ENCODE measurements at regions not wholly inside any gene's neighbourhood (a gene's known extent, or its start where the extent isn't known, plus 50 kb on each side); places are given as distances from the start of the nearest gene placed in this dataset.

DNA sequence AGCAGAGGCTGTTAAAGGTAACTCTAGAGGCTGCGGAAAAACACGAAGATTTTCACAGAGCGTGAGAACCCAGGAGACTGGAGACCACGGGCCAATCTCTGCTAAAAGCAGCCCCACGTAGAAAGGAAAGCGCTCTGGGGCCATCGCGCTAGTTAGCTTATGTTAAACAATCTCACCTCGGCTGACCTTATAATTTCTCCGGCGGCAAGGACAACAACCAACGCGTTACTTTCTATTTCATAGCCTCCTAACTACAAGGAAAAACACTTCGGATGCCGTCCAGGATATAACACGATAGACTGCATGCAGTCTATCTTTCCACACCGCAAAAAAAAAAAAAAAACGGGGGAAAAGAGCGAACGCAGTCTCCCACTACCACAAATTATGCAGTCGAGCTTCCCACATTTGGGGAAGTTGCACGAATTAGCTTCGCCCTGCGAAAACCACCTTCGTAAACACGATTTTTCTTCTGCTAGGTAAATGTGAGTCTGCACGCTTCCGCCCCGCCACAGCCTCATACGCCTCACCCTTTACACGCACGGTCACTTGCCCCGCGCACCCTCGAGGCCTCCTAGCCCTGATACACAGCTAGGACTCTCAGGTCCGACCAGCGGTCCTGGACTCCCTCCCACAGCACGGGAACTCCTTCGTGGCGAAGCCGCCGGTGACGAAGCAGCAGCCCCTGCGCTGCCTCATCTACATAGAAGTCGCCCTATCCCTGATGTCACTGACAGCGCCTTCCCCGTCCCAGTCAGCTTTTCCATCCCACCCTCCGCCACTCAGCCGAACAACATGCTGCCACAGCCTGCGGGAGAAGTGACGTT lies 87.8 kb downstream of the PRKAB2 start (continued):
- TF ChIP-seq, protein P1, sequence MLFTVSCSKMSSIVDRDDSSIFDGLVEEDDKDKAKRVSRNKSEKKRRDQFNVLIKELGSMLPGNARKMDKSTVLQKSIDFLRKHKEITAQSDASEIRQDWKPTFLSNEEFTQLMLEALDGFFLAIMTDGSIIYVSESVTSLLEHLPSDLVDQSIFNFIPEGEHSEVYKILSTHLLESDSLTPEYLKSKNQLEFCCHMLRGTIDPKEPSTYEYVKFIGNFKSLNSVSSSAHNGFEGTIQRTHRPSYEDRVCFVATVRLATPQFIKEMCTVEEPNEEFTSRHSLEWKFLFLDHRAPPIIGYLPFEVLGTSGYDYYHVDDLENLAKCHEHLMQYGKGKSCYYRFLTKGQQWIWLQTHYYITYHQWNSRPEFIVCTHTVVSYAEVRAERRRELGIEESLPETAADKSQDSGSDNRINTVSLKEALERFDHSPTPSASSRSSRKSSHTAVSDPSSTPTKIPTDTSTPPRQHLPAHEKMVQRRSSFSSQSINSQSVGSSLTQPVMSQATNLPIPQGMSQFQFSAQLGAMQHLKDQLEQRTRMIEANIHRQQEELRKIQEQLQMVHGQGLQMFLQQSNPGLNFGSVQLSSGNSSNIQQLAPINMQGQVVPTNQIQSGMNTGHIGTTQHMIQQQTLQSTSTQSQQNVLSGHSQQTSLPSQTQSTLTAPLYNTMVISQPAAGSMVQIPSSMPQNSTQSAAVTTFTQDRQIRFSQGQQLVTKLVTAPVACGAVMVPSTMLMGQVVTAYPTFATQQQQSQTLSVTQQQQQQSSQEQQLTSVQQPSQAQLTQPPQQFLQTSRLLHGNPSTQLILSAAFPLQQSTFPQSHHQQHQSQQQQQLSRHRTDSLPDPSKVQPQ (CRISPR knock-in tag; IDR thresholded peaks at IDR 0.05; ENCODE audit: borderline replicate concordance), result no peak
- TF ChIP-seq ZBTB7A (IDR thresholded peaks at IDR 0.05; ENCODE audit: borderline replicate concordance, control insufficient read depth, low read depth, low read length) (peak; percentile 81), HDAC2 (IDR thresholded peaks at IDR 0.05) (no peak), KLF10 (CRISPR knock-in tag; IDR thresholded peaks at IDR 0.05) (peak; percentile 90; the same call in 1 of the 2 replicates), ZNF124 (CRISPR knock-in tag; IDR thresholded peaks at IDR 0.05) (no peak), ZNF830 (CRISPR knock-in tag; IDR thresholded peaks at IDR 0.05) (no peak), ZNF717 (CRISPR knock-in tag; IDR thresholded peaks at IDR 0.05) (peak; percentile 95), NR3C1 (CRISPR knock-in tag; IDR thresholded peaks at IDR 0.05) (no peak), PPARD (CRISPR knock-in tag; IDR thresholded peaks at IDR 0.05) (no peak; the same call in 1 of the 2 replicates), SIN3A (IDR thresholded peaks at IDR 0.05; ENCODE audit: borderline replicate concordance in 2 of 2, control insufficient read depth in 1 of 2, low read depth in 2 of 2, low read length in 2 of 2) (peak; percentile 82 to 99; a peak in 3 of 4 replicates), PHTF2 (CRISPR knock-in tag; IDR thresholded peaks at IDR 0.05) (no peak), ZNF316 (IDR thresholded peaks at IDR 0.05) (peak; percentile 99), ZNF696 (CRISPR knock-in tag; conservative IDR thresholded peaks at IDR 0.05) (peak; percentile 89), U2AF2 (optimal IDR thresholded peaks at IDR 0.05; ENCODE audit: low read depth, low read length) (no peak), C11orf30 (IDR thresholded peaks at IDR 0.05; ENCODE audit: low read depth) (peak; percentile 85), ZNF311 (CRISPR knock-in tag; IDR thresholded peaks at IDR 0.05) (no peak), ZNF41 (CRISPR knock-in tag; conservative IDR thresholded peaks at IDR 0.05) (peak; percentile 64), EZH2 (IDR thresholded peaks at IDR 0.05; ENCODE audit: borderline replicate concordance, low read depth, low read length) (peak; percentile 57; the same call in 1 of the 2 replicates), MTA1 (IDR thresholded peaks at IDR 0.05; ENCODE audit: borderline replicate concordance) (peak; percentile 98), E4F1 (CRISPR knock-in tag; IDR thresholded peaks at IDR 0.05; ENCODE audit: borderline replicate concordance) (no peak; the same call in 1 of the 2 replicates)
- TF ChIP-seq, protein P2, sequence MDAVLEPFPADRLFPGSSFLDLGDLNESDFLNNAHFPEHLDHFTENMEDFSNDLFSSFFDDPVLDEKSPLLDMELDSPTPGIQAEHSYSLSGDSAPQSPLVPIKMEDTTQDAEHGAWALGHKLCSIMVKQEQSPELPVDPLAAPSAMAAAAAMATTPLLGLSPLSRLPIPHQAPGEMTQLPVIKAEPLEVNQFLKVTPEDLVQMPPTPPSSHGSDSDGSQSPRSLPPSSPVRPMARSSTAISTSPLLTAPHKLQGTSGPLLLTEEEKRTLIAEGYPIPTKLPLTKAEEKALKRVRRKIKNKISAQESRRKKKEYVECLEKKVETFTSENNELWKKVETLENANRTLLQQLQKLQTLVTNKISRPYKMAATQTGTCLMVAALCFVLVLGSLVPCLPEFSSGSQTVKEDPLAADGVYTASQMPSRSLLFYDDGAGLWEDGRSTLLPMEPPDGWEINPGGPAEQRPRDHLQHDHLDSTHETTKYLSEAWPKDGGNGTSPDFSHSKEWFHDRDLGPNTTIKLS (IDR thresholded peaks at IDR 0.05; ENCODE audit: borderline replicate concordance, low read depth), result peak; percentile 86; the same call in 1 of the 2 replicates

Data from K562 (cell line).